Dedifferentiated amniotic fluid mesenchymal stem cell (primary cell): ENCODE measurements at regions not wholly inside any gene's neighbourhood (a gene's known extent, or its start where the extent isn't known, plus 50 kb on each side); places are given as distances from the start of the nearest gene placed in this dataset.

Source experiments
- DNase-seq: peaks from one replicate; pipeline ENCODE4 v3.0.0-alpha.2; 2016; ENCODE audit errors: extremely low spot score

DNA sequence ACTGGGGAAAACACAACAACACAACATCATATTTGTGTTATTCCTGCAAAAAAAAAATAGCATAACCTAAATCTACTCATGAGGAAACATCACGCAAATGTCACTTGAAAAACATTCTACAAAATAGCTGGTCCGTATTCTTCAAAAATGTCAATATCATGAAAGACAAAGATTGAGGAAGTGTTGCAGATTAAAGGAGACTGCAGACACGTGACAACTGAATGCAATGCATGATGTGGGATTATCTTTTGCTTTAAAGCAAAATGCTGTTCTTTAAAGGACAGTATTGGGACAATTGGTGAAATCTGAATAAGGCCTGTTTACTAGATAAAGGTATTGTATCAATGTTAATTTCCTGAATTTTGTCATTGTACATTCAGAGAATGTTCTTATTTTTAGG lies 157.7 kb downstream of the SMIM20 start:
- no peak for DNase-seq

GRCh38 chr4:26073886-26074560 lies 160.0 kb downstream of the SMIM20 start:
- no peak for DNase-seq

- no peak for DNase-seq
Measured at GRCh38 chr4:26074712-26075430, 160.9 kb downstream of the SMIM20 start.

DNA sequence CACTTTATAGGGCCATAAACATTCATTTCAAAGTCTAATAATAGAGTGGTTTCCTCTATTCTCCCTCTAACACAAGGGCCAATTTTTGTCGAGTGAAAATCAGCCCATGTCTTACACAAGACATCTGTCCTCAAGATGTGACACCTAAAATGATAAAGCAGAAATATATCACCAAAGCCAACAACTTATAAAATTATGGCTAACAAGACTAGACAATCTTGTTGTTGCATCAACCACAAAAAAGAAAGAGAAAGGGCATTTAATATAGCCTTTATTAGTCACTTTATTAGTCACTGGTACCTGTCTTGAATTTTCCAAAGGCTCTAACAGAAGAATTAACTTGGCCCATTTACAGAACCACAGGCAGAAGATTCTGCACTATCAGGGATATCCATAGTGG lies 161.6 kb downstream of the SMIM20 start:
- DNase-seq = no peak

DNA sequence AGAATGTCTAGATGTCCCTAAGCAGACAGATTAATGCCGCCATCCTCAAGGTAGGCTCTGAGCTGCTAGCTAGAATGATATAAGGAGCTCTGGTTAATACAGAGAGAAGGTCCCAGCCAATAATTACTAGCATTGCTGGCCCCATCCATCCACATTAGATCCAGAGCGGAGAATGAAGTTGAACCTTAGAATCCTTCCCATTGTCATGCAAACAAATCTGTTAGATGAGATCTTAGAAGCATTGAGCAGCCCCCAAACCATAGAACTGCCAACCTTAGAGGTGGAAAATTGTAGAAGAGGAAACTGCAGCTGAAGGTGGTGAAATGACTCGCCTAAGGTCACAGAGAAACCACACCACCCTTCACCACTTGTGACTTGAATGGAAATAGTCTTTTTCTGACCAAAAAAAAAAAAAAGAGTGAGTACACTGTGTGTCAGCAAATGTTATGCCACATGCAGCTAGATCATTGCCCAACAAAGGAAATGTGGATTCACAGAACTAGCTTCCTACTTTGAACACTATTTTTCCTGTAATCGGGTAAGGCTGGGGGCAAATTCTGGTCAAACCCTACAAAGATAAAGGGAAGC lies 162.1 kb downstream of the SMIM20 start:
- no peak for DNase-seq

- no peak for DNase-seq
Measured at GRCh38 chr4:26076896-26077295, 162.9 kb downstream of the SMIM20 start.

DNA sequence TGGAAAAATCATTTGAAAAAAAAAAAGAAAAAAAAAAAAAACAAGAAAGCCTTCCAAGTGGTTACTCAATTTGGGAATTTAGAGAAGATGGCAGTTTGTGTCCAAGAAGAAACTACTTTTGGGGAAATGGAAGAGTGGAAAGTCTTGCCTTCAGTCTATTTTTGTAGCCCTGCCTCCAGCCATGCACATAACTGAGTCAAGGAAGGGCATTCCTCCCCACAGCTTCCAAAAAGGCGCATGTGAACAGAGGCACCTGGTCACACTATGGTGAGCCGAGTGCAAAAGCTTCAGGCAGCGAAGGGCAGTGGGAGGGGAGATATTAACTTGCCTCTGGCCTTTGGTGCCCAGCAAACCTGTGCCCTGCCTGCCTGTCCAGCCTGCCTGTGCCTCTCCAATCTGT lies 163.7 kb downstream of the SMIM20 start:
- no peak for DNase-seq

DNA sequence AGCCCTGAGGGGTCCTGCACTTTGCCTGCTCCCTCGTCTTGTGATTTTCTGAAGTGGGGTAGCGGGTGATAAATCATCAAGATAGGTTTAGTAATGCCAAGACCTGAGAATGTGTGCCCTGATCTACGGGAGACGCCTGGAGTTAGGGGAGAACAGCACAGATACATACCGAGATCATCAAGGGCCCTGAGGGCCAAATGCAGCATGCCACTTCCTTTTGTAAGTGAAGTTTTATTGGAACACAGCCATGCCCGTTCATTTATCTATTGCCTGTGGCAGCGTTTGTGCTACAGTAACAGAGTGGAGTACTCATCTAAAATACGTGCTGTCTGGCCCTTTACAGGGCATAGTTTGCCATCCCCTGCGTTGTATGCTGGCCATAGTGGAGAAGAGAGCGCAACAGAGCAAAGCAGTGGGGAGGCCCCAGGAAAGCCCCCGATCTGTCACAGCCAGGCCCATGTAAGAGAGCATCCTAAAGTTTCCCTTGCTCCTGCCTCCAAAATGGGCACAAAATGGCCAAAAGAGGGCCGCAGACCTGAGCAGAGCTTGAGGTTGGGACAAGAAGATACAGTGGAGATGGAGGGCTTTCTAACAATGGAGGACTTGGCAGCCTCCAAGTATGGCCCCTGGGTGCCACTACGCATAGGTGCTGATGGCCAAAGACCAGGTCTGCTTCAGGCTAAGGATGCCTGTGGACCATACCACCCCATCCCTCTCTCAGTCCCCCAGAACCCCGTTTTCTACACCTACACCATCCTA lies 167.0 kb downstream of the SMIM20 start:
- no peak for DNase-seq

DNA sequence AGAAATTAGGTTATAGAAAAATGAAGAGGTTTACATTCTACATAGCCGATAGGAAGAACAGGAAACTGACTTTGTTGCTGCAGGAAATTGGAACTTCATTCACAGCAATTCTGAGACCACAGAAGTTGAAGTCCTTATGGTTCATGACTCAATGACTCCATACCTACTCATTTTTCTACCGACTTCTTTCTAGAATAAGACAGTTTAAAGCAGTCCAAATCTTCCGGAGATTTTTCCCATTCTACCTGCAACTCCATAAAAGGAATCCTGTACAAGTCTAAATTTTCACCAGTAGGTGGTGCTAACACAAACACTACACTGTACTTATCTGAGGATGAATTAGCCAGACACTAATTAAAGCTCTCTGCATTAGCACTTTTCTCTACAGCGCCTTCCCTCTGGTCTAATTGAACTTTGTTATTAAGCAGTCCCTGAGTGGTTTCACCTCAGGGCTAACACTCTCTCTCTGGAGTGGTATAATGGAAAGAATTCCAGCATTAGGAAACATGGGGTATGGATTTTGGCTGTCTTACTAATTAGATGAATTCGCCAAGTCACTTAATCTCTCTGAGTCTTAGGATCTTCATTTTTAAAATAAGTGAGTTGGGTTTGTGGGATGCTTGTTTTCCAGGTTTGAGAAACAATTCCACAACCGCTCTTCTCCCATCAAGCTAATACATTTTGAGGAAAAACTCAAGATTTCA lies 167.9 kb downstream of the SMIM20 start:
- no peak for DNase-seq

GRCh38 chr4:26082565-26082964 lies 168.5 kb downstream of the SMIM20 start:
- DNase-seq = no peak

- peak; percentile 85 for DNase-seq
Measured at GRCh38 chr4:26083987-26084386, 170.0 kb downstream of the SMIM20 start.

DNA sequence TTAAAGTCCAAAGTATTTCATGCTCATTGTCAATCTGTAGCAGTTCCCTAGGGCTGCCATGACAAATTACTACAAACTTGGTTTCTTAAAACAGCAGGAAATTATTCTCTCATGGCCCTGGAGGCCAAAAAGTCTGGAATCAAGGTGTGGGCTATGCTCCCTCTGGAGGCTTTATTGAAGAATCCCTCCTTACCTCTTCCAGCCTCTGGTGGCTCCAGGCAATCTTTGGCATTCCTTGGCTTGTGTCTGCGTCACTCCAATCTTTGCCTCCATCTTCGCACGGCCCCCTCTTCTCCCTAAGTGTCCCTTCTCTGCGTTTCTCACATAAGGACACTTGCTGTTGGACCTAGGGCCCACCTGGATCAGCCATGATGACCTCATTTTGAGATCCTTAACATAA lies 170.4 kb downstream of the SMIM20 start:
- no peak for DNase-seq

DNA sequence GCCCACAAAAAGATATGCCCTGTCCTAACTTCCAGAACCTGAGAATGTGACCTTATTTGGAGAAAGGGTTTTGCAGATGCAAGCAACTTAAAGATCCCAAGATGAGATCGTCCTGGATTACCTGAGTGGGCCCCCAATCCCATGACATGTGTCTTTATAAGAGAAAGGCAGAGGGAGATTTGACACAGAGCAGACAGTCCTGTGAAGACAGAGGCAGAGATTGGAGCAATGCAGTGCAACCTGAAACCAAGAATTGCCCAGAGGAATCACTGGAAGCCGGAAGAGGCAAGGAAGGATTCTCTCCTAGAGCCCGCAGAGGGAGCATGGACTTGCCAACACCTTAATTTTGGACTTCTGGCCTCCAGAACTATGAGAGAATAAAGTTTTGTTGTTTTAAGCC lies 171.5 kb downstream of the SMIM20 start:
- DNase-seq = no peak

GRCh38 chr4:26086621-26087441 lies 172.8 kb downstream of the SMIM20 start:
- no peak for DNase-seq

GRCh38 chr4:26088433-26088928 lies 174.5 kb downstream of the SMIM20 start:
- DNase-seq = no peak

DNA sequence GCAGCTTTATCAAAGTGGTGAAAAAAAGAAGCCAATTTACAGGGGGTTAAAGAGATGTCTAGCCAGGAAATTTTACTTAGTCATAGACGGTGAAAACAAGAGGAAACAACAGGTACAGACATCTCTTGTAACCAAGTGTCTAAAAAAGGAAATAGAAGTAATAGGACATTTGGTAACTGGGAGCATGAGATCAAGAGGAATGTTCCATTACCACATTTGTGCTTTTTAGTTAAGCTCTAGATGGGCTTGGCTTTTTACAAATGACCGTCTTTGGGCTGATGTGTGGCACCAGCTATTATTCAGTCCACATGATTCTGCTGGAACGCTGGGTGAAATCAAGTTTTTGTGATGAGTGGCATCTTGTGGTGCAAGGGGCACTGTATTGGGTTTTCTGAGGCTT lies 179.5 kb downstream of the SMIM20 start:
- DNase-seq = no peak

DNA sequence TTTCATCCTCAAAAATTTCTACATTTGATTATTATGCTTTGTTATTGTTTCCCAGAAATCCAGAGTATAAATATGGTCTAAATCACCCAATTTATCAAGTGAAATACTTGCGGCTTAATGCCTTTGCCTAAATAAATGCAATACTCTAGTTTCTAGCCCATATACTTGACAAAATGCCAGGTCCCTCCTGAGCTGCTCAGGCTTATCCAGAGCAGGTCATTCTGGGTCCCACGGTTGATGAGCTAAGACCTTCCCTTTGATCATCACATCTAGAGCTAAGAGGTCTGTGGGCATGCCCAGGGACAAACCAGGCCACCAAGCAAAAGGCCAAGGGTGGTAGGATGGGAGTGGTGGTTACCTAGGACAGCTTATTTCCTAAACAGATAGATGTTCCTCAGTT lies 180.1 kb downstream of the SMIM20 start:
- no peak for DNase-seq

GRCh38 chr4:26094911-26095310 lies 180.9 kb downstream of the SMIM20 start:
- no peak for DNase-seq

DNA sequence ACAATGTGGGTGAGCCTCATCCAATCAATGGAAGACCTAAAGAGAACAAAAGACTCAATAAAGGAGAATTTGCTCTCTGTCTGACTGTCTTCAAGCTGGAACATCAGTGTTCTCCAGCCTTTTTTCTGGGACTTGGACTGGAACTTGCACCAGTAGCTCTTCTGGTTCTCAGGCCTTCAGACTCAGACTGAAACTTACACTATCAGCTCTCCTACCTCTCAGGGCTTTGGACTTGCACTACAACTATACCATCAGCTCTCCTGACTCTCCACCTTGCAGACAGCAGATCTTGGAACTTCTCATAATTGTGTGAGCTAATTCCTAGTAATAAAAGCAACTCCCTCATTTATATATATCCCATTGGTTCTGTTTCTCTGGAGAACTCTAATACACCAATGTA lies 185.9 kb downstream of the SMIM20 start:
- DNase-seq = no peak

- DNase-seq = no peak
Measured at GRCh38 chr4:26101011-26101410, 187.0 kb downstream of the SMIM20 start.
